ENCODE measurements at regions not wholly inside any gene's neighbourhood (a gene's known extent, or its start where the extent isn't known, plus 50 kb on each side); places are given as distances from the start of the nearest gene placed in this dataset.

GRCh38 chr2:74036010-74036409, 51.3 kb downstream of the TET3 start:
- no peak for DNase-seq

DNA sequence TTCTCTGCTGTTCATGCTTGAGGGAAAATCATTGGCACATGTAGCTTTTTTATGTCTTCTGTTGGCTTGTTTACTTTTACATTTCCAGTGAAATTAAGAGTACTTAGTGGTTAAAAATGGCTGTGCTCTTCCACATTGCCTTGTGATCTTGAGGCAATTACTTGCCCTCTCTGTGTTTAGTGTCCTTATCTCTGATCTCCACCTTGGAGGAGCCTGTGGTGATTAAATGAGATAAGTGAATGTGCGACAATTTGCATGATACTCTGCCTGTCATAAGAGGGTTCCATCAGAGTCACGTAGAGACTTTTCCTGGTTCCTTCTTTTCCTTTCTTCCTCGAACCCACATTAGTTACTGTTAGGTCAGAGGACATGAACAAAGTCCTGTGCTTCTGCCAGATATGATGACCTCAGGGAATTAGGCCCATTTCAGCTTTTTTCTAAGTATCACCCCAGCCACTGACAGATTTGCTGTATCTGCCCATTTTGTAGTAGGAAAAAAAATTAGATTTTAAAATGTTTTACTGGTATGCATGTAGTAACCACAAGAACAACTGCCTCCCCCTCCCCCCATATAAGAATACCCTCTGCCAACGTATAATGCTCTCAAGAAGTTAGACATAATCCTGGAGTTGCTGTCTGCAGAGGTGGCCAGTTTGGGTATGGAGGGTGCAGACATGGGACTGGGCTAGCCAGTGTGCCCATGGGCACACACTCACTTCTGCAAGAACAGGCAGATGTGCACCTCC, 51.9 kb downstream of the TET3 start:
- DNase-seq = no peak

- DNase-seq = no peak
These were observed 52.7 kb downstream of the TET3 start for GRCh38 chr2:74037379-74037860.

GRCh38 chr2:74039611-74040010, 54.9 kb downstream of the TET3 start:
- DNase-seq = no peak

- DNase-seq = no peak
These were observed 56.5 kb downstream of the TET3 start for GRCh38 chr2:74041182-74041581.

DNA sequence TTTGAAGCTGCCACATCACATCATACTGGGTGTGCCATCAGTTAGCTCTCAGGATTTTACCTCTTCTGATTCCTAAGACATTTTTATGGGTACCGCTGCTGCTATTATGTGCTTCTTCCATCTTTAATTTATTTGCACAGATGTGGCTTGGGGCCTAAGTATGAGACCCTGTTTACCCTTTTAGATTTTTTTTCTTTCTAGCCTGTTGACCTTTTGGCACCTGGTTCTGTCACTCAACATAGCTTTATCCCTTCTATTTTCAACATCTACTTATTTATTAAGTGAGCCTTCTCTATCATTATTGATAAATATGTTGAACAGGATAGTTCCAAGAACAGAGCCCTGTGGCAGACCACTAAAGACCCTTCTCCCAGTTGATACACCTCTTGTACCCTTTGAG, 57.0 kb downstream of the TET3 start:
- no peak for DNase-seq

DNA sequence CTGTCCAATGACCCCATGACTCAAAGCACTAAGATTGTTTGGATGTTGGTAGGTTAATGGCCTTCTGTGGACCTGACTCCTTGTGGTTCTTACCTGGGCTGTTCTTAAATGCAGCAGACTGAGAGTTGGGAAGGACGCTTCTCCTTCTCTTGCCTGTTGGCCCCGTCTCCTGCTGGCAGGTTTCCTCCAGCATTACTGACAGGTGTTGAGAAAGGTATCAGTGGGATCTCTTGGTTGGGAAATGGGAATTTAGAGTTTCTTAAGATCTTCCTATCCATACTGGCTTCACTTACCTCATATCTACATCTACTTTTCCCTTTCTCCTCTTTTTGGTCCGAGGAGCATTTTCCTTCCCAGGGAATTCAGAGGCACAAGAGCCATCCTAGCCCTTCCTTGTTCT, 57.9 kb downstream of the TET3 start:
- no peak for DNase-seq

DNA sequence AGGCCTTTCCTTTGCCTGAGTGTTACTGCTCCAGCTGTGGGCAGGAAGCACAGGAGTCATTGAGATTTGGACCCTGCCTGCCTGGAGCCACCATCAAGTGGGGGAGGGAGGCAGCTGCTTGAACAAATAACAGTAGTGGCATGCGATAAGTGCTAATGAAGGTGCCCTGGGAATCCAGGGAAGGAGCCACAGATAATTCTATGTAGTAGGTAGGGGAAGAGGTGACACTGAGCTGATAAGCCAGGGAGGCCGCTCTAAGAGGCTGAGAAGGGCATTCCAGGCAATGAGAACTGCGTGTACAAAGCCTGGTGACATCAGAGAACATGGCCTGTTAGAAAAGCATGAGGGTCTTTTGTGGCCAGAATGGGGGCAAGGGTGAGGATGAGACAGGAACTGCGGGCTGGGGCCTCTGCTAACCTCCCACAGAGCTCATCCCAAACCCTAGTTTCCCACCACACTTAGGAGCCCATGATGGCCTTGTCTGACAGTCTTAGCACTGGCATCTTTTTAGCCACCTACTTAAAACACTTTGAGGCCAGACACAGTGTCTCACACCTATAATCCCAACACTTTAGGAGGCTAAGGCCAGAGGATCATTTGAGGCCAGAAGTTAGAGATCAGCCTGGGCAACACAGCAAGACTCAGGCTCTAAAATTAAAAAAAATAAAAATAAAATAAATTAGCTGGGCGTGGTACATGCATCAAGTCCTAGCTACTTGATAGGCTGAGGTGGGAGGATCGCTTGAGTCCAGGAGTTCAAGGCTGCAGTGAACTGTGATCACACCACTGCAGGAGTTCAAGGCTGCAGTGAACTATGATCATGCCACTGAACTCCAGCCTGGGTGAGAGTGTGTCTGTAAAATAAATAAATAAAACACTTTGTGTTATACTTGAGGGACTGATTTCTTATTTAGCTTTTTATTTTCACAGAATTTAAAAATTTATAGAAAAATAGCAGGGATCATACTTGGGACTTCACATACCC, 58.9 kb downstream of the TET3 start:
- no peak for DNase-seq

- DNase-seq = no peak
These were observed 60.3 kb downstream of the TET3 start for GRCh38 chr2:74044999-74045398.

DNA sequence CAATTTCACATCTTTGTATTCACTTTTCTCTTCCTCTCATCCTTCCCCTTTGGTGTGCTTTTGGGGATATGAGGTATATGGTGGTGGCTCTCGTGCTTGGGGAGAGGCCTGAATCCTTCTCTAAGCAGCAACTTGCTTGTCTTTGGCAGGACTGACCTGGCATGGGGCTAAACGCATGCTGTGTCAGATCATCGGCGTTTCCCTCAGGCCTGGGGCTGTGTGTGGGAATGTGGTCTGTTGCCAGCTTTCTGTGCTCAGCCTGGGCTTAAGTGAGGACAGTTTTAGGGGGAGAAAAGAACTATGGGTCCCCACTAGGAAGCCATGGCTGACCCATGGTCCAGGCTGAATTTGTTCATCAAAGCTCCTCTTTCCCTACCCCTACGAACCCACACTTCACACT, 60.7 kb downstream of the TET3 start:
- no peak for DNase-seq

GRCh38 chr2:74046441-74046840, 61.7 kb downstream of the TET3 start:
- DNase-seq = no peak

- no peak for DNase-seq
These were observed 62.4 kb downstream of the TET3 start for GRCh38 chr2:74047152-74047551.

DNA sequence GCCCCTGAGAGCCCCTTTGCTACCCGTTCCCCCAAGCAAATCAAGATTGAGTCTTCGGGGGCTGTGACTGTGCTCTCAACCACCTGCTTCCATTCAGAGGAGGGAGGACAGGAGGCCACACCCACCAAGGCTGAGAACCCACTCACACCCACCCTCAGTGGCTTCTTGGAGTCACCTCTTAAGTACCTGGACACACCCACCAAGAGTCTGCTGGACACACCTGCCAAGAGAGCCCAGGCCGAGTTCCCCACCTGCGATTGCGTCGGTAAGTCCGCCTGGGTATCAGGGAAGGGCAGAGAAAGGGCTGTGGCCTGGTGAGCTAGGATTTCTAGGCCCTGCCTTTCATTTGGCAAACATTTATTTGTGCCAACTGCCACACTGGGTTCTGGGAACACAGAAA, 63.4 kb downstream of the TET3 start:
- DNase-seq = no peak

- DNase-seq = no peak
These were observed 64.3 kb downstream of the TET3 start for GRCh38 chr2:74048843-74049519.

DNA sequence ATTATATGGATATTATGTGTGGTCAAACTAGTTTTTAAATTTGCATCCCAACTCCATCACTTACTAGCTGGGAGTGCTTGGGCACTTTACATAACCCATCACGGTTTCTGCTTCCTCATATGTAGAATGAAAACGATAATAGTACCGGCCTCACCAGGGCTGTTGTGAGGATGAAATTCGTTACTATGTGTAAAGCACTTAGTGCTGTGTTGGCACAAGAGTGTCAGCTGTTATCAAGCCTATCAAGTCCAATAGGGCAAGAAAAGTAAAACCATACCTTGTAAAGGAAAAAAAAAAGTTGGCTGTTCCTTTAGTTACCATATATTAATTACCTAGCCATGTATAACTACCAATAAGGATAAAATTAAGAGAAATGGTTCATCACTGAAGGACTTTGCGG, 65.4 kb downstream of the TET3 start:
- no peak for DNase-seq

DNA sequence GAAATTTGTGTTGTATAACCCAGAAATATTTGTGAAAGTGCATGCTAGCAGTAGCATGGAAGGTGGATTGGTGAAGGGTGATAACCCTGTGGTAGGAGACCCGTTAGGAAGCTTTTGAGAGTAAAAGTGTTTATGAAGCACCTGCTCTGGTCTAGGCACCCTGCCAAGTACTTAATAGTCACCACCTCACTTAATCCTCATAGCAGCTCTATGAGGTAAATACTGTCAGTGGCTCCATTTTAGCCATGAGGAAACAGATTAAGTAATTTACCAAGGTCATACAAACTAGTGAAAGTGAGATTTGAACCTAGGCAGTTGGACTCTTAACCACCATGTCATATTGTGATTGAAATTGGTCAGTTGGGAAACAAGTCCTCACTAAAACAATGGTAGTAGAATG, 66.8 kb downstream of the TET3 start:
- peak; percentile 54 for DNase-seq

GRCh38 chr2:74052732-74053710, 68.3 kb downstream of the TET3 start:
- DNase-seq = no peak

DNA sequence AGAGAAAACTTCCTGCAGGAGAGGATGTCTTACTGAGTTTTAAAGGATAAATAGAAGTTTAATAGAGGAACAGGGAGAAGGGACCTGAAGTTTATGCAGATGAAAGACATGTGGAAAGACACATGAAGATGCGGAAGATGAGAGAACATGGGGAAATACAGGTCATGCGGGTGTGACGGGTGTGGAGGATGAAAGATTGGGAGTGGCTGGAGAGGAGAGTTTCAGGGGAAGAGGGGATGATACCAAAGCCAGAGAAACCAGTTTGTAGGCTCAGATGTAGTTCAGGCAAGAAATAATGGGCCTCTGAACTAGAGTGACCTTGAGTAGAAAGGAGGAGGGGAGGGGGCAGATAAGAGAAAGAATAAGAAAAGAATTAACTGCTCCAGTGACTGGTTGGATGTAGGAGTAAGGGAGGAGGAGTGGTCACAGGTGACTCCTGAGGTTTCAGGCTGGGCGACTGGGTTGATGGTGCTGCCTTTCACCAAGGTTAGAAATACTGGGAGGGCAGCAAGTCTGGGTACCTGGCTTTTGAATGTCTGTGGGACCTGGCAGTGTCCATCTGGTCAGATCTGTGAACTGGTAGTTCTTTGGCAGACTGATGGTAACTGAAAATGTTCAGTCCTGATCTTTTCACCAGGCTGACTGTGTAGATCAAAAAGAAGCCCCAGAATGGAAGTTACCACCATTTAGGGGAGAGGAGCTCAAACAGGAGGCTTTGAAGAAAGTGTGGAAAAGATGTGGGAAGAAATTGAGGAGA, 69.4 kb downstream of the TET3 start:
- DNase-seq = no peak

GRCh38 chr2:74059137-74059775, 74.5 kb downstream of the TET3 start:
- no peak for DNase-seq

DNA sequence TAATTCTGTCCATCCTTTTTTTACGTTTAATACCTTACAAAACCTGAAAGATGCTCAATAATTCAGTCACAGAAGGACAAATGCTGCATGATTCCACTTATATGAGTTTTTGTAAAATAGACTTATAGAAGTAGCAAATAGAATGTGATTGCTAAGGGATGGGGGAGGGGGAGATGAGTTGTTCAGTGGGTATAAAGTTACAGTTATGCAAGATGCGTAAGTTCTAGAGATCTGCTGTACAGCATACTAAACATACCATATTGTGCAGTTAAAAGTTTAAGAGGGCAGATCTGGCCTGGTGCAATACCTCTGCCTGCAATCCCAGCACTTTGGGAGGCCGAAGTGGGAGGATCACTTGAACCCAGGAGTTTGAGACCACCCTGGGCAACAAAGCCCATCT, 78.8 kb downstream of the TET3 start:
- DNase-seq = no peak

DNA sequence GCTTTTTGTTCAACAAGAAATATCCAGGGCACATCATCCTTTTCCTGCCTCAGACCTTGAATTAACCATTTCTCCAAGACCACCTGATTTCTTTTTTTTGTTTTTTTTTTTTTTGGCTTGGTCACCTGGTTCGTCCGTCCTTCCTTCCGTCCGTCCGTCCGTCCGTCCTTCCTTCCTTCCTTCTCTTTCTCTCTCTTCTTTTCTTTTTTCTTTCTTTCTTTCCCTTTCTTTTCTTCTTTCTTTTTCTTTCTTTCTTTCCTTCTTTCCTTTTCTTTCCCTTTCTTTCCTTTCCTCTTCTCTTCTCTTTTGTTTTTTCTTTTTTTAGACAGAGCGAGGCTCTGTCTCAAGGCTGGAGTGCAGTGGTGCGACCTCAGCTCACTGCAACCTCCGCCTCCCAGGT, 80.7 kb downstream of the TET3 start:
- no peak for DNase-seq

Data from NCI-H774 (cell line).